Activated CD4-positive, alpha-beta T cell treated with anti-CD3 and anti-CD28 coated beads, Interleukin-2, amount 50 U/mL, for 48 hours (primary cell): ENCODE measurements at regions not wholly inside any gene's neighbourhood (a gene's known extent, or its start where the extent isn't known, plus 50 kb on each side); places are given as distances from the start of the nearest gene placed in this dataset.
"Not testable (repeated sequence)": the region's sequence is repeated elsewhere in the genome, so short reads cannot be mapped to it uniquely, and the experiment has no call there.

Experiments used
- DNase-seq, 2 experiments: peaks; one replicate each; pipeline ENCODE4 v3.0.0-alpha.2; 2020

GRCh38 chr18:26648509-26649192 lies 100.3 kb upstream of the KCTD1 start:
- no peak for DNase-seq

GRCh38 chr18:26646901-26647300 lies 98.5 kb upstream of the KCTD1 start:
- DNase-seq, result no peak

GRCh38 chr18:26642440-26643348 lies 94.3 kb upstream of the KCTD1 start:
- no peak for DNase-seq

GRCh38 chr18:26640541-26640940 lies 92.2 kb upstream of the KCTD1 start:
- DNase-seq, result no peak

- DNase-seq, result no peak
Observed at GRCh38 chr18:26639149-26639548, 90.8 kb upstream of the KCTD1 start.

GRCh38 chr18:26637983-26638382 lies 89.6 kb upstream of the KCTD1 start:
- no peak for DNase-seq

GRCh38 chr18:26637324-26637723 lies 89.0 kb upstream of the KCTD1 start:
- no peak for DNase-seq

- DNase-seq, result no peak
Observed at GRCh38 chr18:26635466-26635865, 87.1 kb upstream of the KCTD1 start.

GRCh38 chr18:26634631-26635030 lies 86.3 kb upstream of the KCTD1 start:
- DNase-seq, result no peak

GRCh38 chr18:26631135-26631534 lies 82.8 kb upstream of the KCTD1 start:
- no peak for DNase-seq

GRCh38 chr18:26630596-26630995 lies 82.2 kb upstream of the KCTD1 start:
- no peak for DNase-seq

- no peak for DNase-seq
Observed at GRCh38 chr18:26628017-26628416, 79.7 kb upstream of the KCTD1 start.

- DNase-seq, result no peak
Observed at GRCh38 chr18:26624443-26624842, 76.1 kb upstream of the KCTD1 start.

- DNase-seq, result not testable (repeated sequence)
Observed at GRCh38 chr18:26623314-26623713, 75.0 kb upstream of the KCTD1 start.

GRCh38 chr18:26621161-26622026 lies 73.0 kb upstream of the KCTD1 start:
- DNase-seq, result peak; percentile 16 to 38

- DNase-seq, result no peak
Observed at GRCh38 chr18:26619350-26619749, 71.0 kb upstream of the KCTD1 start.

GRCh38 chr18:26618135-26618534 lies 69.8 kb upstream of the KCTD1 start:
- DNase-seq, result no peak

- DNase-seq, result no peak
Observed at GRCh38 chr18:26617151-26617554, 68.8 kb upstream of the KCTD1 start.

- DNase-seq, result no peak
Observed at GRCh38 chr18:26614374-26614773, 66.0 kb upstream of the KCTD1 start.
